HG02852 (cell line): ENCODE measurements at regions not wholly inside any gene's neighbourhood (a gene's known extent, or its start where the extent isn't known, plus 50 kb on each side); places are given as distances from the start of the nearest gene placed in this dataset.
A peak's percentile ranks its signal among the peaks of the same experiment; 100 is the strongest.
"Not testable (repeated sequence)": the region's sequence is repeated elsewhere in the genome, so short reads cannot be mapped to it uniquely, and the experiment has no call there.

Experiments
- ATAC-seq: cut with Tn5 transposase; IDR thresholded peaks from one replicate; pipeline ENCODE4 v1.9.1; 2021; ENCODE audit warnings: mild to moderate bottlenecking, moderate library complexity; ENCODE audit not compliant: unreplicated experiment

- ATAC-seq, result no peak
Measured at GRCh38 chr5:159493696-159494095, 163.4 kb upstream of the IL12B start.

- ATAC-seq, result no peak
Measured at GRCh38 chr5:159496773-159497172, 166.5 kb upstream of the IL12B start.

- ATAC-seq, result no peak
Measured at GRCh38 chr5:159497221-159497620, 166.9 kb upstream of the IL12B start.

- ATAC-seq, result no peak
Measured at GRCh38 chr5:159498630-159499029, 168.3 kb upstream of the IL12B start.

GRCh38 chr5:159502116-159502515 is 171.8 kb upstream of the IL12B start:
- ATAC-seq, result not testable (repeated sequence)

- ATAC-seq, result no peak
Measured at GRCh38 chr5:159503236-159503635, 172.9 kb upstream of the IL12B start.

- ATAC-seq, result no peak
Measured at GRCh38 chr5:159504106-159504856, 174.0 kb upstream of the IL12B start.

GRCh38 chr5:159504857-159505304 is 174.6 kb upstream of the IL12B start:
- ATAC-seq, result no peak

GRCh38 chr5:159507055-159507454 is 176.8 kb upstream of the IL12B start:
- no peak for ATAC-seq

GRCh38 chr5:159507661-159508060 is 177.4 kb upstream of the IL12B start:
- no peak for ATAC-seq

- ATAC-seq, result no peak
Measured at GRCh38 chr5:159508344-159508743, 178.1 kb upstream of the IL12B start.

GRCh38 chr5:159509002-159509660 is 178.8 kb upstream of the IL12B start:
- ATAC-seq, result no peak

- no peak for ATAC-seq
Measured at GRCh38 chr5:159510282-159510681, 180.0 kb upstream of the IL12B start.

GRCh38 chr5:159511570-159511969 is 181.3 kb upstream of the IL12B start:
- no peak for ATAC-seq

- ATAC-seq, result no peak
Measured at GRCh38 chr5:159512064-159512463, 181.8 kb upstream of the IL12B start.

- no peak for ATAC-seq
Measured at GRCh38 chr5:159514229-159514810, 184.0 kb upstream of the IL12B start.

- ATAC-seq, result no peak
Measured at GRCh38 chr5:159515197-159515596, 184.9 kb upstream of the IL12B start.

- ATAC-seq, result peak; percentile 95
Measured at GRCh38 chr5:159515909-159516415, 185.7 kb upstream of the IL12B start.

- no peak for ATAC-seq
Measured at GRCh38 chr5:159518371-159518770, 188.1 kb upstream of the IL12B start.

GRCh38 chr5:159519365-159519764 is 189.1 kb upstream of the IL12B start:
- ATAC-seq, result no peak

- ATAC-seq, result no peak
Measured at GRCh38 chr5:159522841-159523240, 192.6 kb upstream of the IL12B start.

GRCh38 chr5:159524279-159524678 is 194.0 kb upstream of the IL12B start:
- ATAC-seq, result not testable (repeated sequence)
